ENCODE measurements at regions not wholly inside any gene's neighbourhood (a gene's known extent, or its start where the extent isn't known, plus 50 kb on each side); places are given as distances from the start of the nearest gene placed in this dataset.

DNA sequence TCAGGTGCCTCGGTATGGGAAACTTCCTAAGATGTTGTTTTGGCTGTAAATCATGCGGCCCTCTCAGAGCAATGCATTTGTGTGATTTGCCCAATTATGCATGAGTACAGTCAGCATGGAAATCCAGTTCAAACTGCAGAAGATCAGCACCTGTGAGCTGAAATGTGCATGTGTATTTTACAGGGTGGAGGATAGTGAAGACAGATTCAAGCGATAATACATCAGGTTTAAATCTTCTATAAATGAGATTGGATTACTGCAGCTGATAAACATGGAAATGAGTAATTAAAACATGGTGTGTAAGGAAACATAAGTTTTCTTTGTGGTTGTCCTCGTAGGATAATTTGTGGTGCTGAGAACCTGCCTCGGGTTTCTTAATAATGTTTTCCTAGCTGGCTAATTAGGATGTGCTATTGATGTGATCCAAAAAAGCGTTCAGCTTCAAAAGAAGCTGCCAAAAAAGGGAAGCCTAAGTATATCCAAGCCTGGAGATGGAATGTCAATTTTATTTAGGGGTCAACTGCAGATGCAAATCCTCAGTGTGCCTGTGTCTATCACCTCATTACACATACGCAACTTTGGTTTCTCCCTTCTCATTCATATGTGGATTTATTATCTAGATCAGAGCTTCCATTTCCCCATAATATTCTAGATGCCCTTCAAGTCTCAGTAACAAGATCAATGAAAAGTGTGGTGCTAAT lies 117.1 kb upstream of the CCDC28A start:
- DNase-seq (ENCODE audit: low spot score) = no peak
- H3K27ac ChIP-seq = no peak overlapping the region
- H3K4me3 ChIP-seq = no peak overlapping the region
- TF ChIP-seq, protein P1, sequence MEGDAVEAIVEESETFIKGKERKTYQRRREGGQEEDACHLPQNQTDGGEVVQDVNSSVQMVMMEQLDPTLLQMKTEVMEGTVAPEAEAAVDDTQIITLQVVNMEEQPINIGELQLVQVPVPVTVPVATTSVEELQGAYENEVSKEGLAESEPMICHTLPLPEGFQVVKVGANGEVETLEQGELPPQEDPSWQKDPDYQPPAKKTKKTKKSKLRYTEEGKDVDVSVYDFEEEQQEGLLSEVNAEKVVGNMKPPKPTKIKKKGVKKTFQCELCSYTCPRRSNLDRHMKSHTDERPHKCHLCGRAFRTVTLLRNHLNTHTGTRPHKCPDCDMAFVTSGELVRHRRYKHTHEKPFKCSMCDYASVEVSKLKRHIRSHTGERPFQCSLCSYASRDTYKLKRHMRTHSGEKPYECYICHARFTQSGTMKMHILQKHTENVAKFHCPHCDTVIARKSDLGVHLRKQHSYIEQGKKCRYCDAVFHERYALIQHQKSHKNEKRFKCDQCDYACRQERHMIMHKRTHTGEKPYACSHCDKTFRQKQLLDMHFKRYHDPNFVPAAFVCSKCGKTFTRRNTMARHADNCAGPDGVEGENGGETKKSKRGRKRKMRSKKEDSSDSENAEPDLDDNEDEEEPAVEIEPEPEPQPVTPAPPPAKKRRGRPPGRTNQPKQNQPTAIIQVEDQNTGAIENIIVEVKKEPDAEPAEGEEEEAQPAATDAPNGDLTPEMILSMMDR (IDR thresholded peaks at IDR 0.05) = no peak

DNA sequence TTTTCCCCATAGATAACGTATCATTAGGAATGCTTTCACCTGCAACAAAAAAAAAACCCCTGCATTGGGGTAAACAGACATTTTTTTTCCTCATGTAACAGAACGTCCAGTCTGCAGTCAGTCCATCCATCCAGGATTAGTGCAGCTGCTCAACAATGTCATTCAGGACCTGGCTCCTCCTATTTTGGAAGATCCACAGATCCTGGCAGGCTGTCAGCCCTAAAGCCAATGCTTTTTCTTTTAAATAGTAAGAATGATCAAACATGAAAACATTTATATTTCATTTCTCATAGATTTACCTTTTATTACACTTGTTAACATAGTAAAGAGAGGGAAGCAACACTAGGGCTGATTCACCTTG lies 116.5 kb upstream of the CCDC28A start:
- TF ChIP-seq, protein P1 (IDR thresholded peaks at IDR 0.05) = no peak
- no peak for DNase-seq (ENCODE audit: low spot score)
- Histone ChIP-seq H3K4me3 (no peak overlapping the region), H3K27ac (no peak overlapping the region)

DNA sequence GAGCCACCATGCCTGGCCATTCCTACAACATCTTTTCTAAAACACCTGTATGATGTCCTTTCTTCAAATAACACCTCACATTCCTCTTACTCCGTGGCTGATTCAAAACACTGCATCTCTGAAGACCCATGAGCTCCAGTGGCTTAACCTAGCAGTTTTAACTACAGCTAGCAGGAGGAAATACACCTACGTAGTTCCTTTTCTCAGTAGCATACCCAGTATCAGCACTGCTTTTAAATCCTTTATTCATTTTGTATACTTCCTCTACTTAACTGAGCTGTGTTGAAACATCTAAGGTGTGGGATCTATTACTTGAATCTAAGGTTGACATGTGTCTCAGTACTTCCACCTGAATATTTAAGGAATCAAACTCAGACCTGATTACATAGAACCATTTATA lies 113.6 kb upstream of the CCDC28A start:
- DNase-seq (ENCODE audit: low spot score) = no peak
- TF ChIP-seq, protein P1 (IDR thresholded peaks at IDR 0.05) = no peak
- Histone ChIP-seq H3K27ac (no peak overlapping the region), H3K4me3 (no peak overlapping the region)

- no peak overlapping the region for H3K27ac ChIP-seq
- H3K4me3 ChIP-seq = no peak overlapping the region
- TF ChIP-seq, protein P1 (IDR thresholded peaks at IDR 0.05) = no peak
- no peak for DNase-seq (ENCODE audit: low spot score)
These were observed 111.1 kb upstream of the CCDC28A start for GRCh38 chr6:138662471-138662870.

DNA sequence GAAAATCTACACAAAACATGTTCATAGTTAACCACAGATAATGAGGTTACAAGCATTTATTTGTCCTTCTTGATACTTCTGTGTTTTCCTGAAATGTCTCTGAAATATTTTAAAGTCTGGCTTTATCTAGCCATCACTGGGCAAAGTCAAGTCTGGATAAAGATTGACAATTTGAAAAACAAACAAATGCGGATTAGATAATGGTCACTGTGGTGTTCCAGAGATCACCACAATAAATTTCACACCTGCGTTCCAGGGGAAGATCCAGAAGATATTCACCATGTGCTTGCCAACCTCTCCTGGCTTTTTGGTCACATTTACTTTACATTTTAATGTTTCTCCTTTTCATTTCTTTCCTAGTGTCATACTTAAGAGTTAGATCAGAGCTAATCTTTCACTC lies 109.7 kb upstream of the CCDC28A start:
- TF ChIP-seq, protein P1 (IDR thresholded peaks at IDR 0.05) = no peak
- DNase-seq (ENCODE audit: low spot score) = no peak
- no peak overlapping the region for H3K4me3 ChIP-seq
- H3K27ac ChIP-seq = no peak overlapping the region

GRCh38 chr6:138664745-138665144 lies 108.8 kb upstream of the CCDC28A start:
- no peak overlapping the region for H3K27ac ChIP-seq
- no peak for DNase-seq (ENCODE audit: low spot score)
- H3K4me3 ChIP-seq = no peak overlapping the region
- TF ChIP-seq, protein P1 (IDR thresholded peaks at IDR 0.05) = no peak

DNA sequence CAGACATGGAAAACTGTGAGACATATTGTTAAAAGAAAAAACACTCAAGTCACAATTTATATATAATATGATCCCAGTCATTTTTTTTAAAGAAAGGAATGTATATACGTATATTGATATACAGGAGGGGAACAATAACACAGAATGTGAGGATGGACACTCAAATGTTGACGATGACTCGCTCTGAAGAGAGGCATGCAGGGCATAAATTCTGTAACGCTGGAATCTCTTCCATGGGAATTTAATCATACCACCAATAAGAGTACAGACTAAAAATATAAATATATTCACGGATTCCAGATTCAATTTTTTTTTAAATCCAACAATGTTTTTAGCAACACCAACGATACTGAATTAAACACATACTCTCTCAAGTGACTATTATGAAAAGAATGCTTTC lies 106.9 kb upstream of the CCDC28A start:
- DNase-seq (ENCODE audit: low spot score) = no peak
- H3K27ac ChIP-seq = no peak overlapping the region
- TF ChIP-seq, protein P1 (IDR thresholded peaks at IDR 0.05) = no peak
- no peak overlapping the region for H3K4me3 ChIP-seq
